ENCODE measurements at regions not wholly inside any gene's neighbourhood (a gene's known extent, or its start where the extent isn't known, plus 50 kb on each side); places are given as distances from the start of the nearest gene placed in this dataset.
"Not testable (repeated sequence)": the region's sequence is repeated elsewhere in the genome, so short reads cannot be mapped to it uniquely, and the experiment has no call there.

DNA sequence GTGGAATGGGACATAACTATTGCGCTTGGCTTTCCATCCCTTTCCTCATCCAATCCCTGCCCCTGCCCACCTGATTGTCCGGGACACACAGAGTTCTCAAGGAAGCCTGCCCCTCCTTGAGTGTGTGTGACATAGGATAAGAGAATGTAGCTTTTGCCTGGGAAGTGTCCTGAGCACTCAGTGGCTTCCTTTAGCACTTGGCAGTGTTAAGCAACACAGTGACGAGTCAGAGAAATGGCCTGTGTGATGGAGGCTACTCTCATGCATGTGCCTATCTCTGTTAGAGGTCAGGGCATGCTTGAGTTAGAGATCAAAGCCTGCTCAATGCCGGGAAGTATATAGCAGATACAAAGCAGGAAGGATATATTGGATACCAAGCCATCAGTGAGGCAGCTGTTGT lies 289.5 kb downstream of the SIPA1L2 start:
- no peaks in the 10 kb centered on the region for H3K4me1 ChIP-seq (ENCODE audit: insufficient read depth, insufficient read length)
- DNase-seq (ENCODE audit: low read depth, low spot score) = no peak
- no peaks in the 10 kb centered on the region for H3K27me3 ChIP-seq (ENCODE audit: insufficient read depth, insufficient read length)
- H3K9me3 ChIP-seq (ENCODE audit: insufficient read depth, low read length) = peaks cover 7% of the 10 kb centered on the region
- H3K36me3 ChIP-seq (ENCODE audit: insufficient read depth, insufficient read length, low read length) = no peaks in the 10 kb centered on the region
- TF ChIP-seq YY1 (IDR thresholded peaks at IDR 0.05; ENCODE audit: insufficient read depth, insufficient read length) (no peak), SUZ12 (IDR thresholded peaks at IDR 0.05; ENCODE audit: extremely low read depth, insufficient read depth, insufficient read length) (no peak), ZNF274 (IDR thresholded peaks at IDR 0.05; ENCODE audit: low read depth, low read length) (no peak)
- H3K4me3 ChIP-seq (ENCODE audit: insufficient read length, low read depth) = no peak overlapping the region
- no peak overlapping the region for H3K9ac ChIP-seq (ENCODE audit: insufficient read length, low read depth)

GRCh38 chr1:232339073-232339472 lies 290.9 kb downstream of the SIPA1L2 start:
- Histone ChIP-seq H3K9ac (ENCODE audit: insufficient read length, low read depth) (no peak overlapping the region), H3K4me1 (ENCODE audit: insufficient read depth, insufficient read length) (no peaks in the 10 kb centered on the region), H3K27me3 (ENCODE audit: insufficient read depth, insufficient read length) (no peaks in the 10 kb centered on the region), H3K9me3 (ENCODE audit: insufficient read depth, low read length) (no peaks in the 10 kb centered on the region), H3K4me3 (ENCODE audit: insufficient read length, low read depth) (no peak overlapping the region), H3K36me3 (ENCODE audit: insufficient read depth, insufficient read length, low read length) (no peaks in the 10 kb centered on the region)
- TF ChIP-seq YY1 (IDR thresholded peaks at IDR 0.05; ENCODE audit: insufficient read depth, insufficient read length) (no peak), ZNF274 (IDR thresholded peaks at IDR 0.05; ENCODE audit: low read depth, low read length) (no peak), SUZ12 (IDR thresholded peaks at IDR 0.05; ENCODE audit: extremely low read depth, insufficient read depth, insufficient read length) (no peak)
- DNase-seq (ENCODE audit: low read depth, low spot score) = no peak

DNA sequence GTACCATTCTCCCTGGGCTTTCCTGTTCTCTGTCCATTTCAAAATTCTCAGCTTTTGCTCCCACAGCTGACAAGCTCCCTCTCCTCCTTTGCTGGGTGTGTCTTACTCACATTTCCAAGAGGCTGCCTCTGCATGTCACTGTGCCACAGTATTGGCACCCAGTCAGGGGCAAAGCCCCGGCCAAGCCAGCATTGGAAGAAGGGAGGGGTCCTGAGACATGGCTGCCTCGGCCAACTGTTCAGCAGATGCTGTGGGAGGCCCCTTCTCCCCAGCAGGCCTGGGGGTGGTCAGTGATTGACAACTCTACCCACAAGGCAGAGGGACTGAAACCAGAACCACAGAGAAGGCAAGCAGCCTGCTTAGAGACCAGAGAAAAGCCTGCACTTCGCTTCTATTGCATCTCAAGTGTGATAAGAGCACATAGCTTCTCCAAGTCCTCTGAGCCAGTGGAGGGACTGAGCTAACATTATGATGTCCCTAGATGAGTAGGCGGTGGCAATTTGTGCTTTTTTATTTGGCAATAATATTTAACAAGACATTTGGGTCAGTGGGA lies 294.1 kb downstream of the SIPA1L2 start:
- H3K36me3 ChIP-seq (ENCODE audit: insufficient read depth, insufficient read length, low read length) = no peaks in the 10 kb centered on the region
- no peaks in the 10 kb centered on the region for H3K4me1 ChIP-seq (ENCODE audit: insufficient read depth, insufficient read length)
- no peak for TF ChIP-seq YY1 (IDR thresholded peaks at IDR 0.05; ENCODE audit: insufficient read depth, insufficient read length)
- no peak for TF ChIP-seq SUZ12 (IDR thresholded peaks at IDR 0.05; ENCODE audit: extremely low read depth, insufficient read depth, insufficient read length)
- H3K9ac ChIP-seq (ENCODE audit: insufficient read length, low read depth) = no peak overlapping the region
- H3K9me3 ChIP-seq (ENCODE audit: insufficient read depth, low read length) = peaks cover 11% of the 10 kb centered on the region; the same call in 1 of the 2 replicates
- no peak for DNase-seq (ENCODE audit: low read depth, low spot score)
- H3K4me3 ChIP-seq (ENCODE audit: insufficient read length, low read depth) = no peak overlapping the region
- no peaks in the 10 kb centered on the region for H3K27me3 ChIP-seq (ENCODE audit: insufficient read depth, insufficient read length)

GRCh38 chr1:232335261-232335660 lies 294.7 kb downstream of the SIPA1L2 start:
- no peaks in the 10 kb centered on the region for H3K36me3 ChIP-seq (ENCODE audit: insufficient read depth, insufficient read length, low read length)
- no peaks in the 10 kb centered on the region for H3K27me3 ChIP-seq (ENCODE audit: insufficient read depth, insufficient read length)
- no peak for DNase-seq (ENCODE audit: low read depth, low spot score)
- peaks cover 16% of the 10 kb centered on the region; the same call in 1 of the 2 replicates for H3K9me3 ChIP-seq (ENCODE audit: insufficient read depth, low read length)
- H3K4me1 ChIP-seq (ENCODE audit: insufficient read depth, insufficient read length) = no peaks in the 10 kb centered on the region
- no peak overlapping the region for H3K9ac ChIP-seq (ENCODE audit: insufficient read length, low read depth)
- H3K4me3 ChIP-seq (ENCODE audit: insufficient read length, low read depth) = no peak overlapping the region
- TF ChIP-seq SUZ12 (IDR thresholded peaks at IDR 0.05; ENCODE audit: extremely low read depth, insufficient read depth, insufficient read length) (no peak), ZNF274 (IDR thresholded peaks at IDR 0.05; ENCODE audit: low read depth, low read length) (no peak), YY1 (IDR thresholded peaks at IDR 0.05; ENCODE audit: insufficient read depth, insufficient read length) (no peak)

GRCh38 chr1:232334811-232335210 lies 295.1 kb downstream of the SIPA1L2 start:
- no peak overlapping the region for H3K4me3 ChIP-seq (ENCODE audit: insufficient read length, low read depth)
- no peaks in the 10 kb centered on the region for H3K27me3 ChIP-seq (ENCODE audit: insufficient read depth, insufficient read length)
- H3K9me3 ChIP-seq (ENCODE audit: insufficient read depth, low read length) = peaks cover 21% of the 10 kb centered on the region; the same call in 1 of the 2 replicates
- DNase-seq (ENCODE audit: low read depth, low spot score) = no peak
- H3K36me3 ChIP-seq (ENCODE audit: insufficient read depth, insufficient read length, low read length) = no peaks in the 10 kb centered on the region
- TF ChIP-seq ZNF274 (IDR thresholded peaks at IDR 0.05; ENCODE audit: low read depth, low read length) (no peak), SUZ12 (IDR thresholded peaks at IDR 0.05; ENCODE audit: extremely low read depth, insufficient read depth, insufficient read length) (no peak), YY1 (IDR thresholded peaks at IDR 0.05; ENCODE audit: insufficient read depth, insufficient read length) (no peak)
- no peaks in the 10 kb centered on the region for H3K4me1 ChIP-seq (ENCODE audit: insufficient read depth, insufficient read length)
- H3K9ac ChIP-seq (ENCODE audit: insufficient read length, low read depth) = no peak overlapping the region

- H3K9ac ChIP-seq (ENCODE audit: insufficient read length, low read depth) = no peak overlapping the region
- no peaks in the 10 kb centered on the region for H3K36me3 ChIP-seq (ENCODE audit: insufficient read depth, insufficient read length, low read length)
- H3K4me3 ChIP-seq (ENCODE audit: insufficient read length, low read depth) = no peak overlapping the region
- DNase-seq (ENCODE audit: low read depth, low spot score) = no peak
- no peak for TF ChIP-seq SUZ12 (IDR thresholded peaks at IDR 0.05; ENCODE audit: extremely low read depth, insufficient read depth, insufficient read length)
- no peak for TF ChIP-seq YY1 (IDR thresholded peaks at IDR 0.05; ENCODE audit: insufficient read depth, insufficient read length)
- no peak for TF ChIP-seq ZNF274 (IDR thresholded peaks at IDR 0.05; ENCODE audit: low read depth, low read length)
- peaks cover 21% of the 10 kb centered on the region; the same call in 1 of the 2 replicates for H3K9me3 ChIP-seq (ENCODE audit: insufficient read depth, low read length)
- no peaks in the 10 kb centered on the region for H3K27me3 ChIP-seq (ENCODE audit: insufficient read depth, insufficient read length)
- H3K4me1 ChIP-seq (ENCODE audit: insufficient read depth, insufficient read length) = no peaks in the 10 kb centered on the region
Observed at GRCh38 chr1:232334246-232334645, 295.7 kb downstream of the SIPA1L2 start.

DNA sequence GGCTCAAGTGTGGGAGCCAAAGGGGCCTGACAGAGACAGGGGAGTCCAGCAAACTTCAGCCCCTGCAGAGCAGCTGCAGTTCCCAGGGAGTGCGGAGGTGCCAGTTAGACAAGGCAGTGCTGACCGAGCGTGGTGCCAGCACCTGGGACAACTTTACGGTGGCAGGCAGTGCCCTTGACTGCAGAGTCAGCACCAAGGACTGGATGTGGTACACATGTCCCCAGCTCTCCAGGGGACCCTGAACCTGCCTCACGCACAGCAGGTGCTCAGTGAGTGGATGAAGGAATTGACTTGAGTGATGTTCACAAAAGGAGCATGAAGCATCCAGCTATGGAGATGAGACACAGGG lies 296.5 kb downstream of the SIPA1L2 start:
- Histone ChIP-seq H3K27me3 (ENCODE audit: insufficient read depth, insufficient read length) (no peaks in the 10 kb centered on the region), H3K4me1 (ENCODE audit: insufficient read depth, insufficient read length) (no peaks in the 10 kb centered on the region), H3K9me3 (ENCODE audit: insufficient read depth, low read length) (peaks cover 21% of the 10 kb centered on the region; the same call in 1 of the 2 replicates), H3K36me3 (ENCODE audit: insufficient read depth, insufficient read length, low read length) (no peaks in the 10 kb centered on the region), H3K9ac (ENCODE audit: insufficient read length, low read depth) (no peak overlapping the region), H3K4me3 (ENCODE audit: insufficient read length, low read depth) (no peak overlapping the region)
- no peak for DNase-seq (ENCODE audit: low read depth, low spot score)
- TF ChIP-seq SUZ12 (IDR thresholded peaks at IDR 0.05; ENCODE audit: extremely low read depth, insufficient read depth, insufficient read length) (no peak), YY1 (IDR thresholded peaks at IDR 0.05; ENCODE audit: insufficient read depth, insufficient read length) (no peak), ZNF274 (IDR thresholded peaks at IDR 0.05; ENCODE audit: low read depth, low read length) (no peak)

GRCh38 chr1:232332710-232333418 lies 297.1 kb downstream of the SIPA1L2 start:
- not testable (repeated sequence) for H3K36me3 ChIP-seq (ENCODE audit: insufficient read depth, insufficient read length, low read length); H3K9ac ChIP-seq (ENCODE audit: insufficient read length, low read depth); DNase-seq (ENCODE audit: low read depth, low spot score); H3K27me3 ChIP-seq (ENCODE audit: insufficient read depth, insufficient read length); H3K4me3 ChIP-seq (ENCODE audit: insufficient read length, low read depth); H3K4me1 ChIP-seq (ENCODE audit: insufficient read depth, insufficient read length)
- H3K9me3 ChIP-seq (ENCODE audit: insufficient read depth, low read length) = peaks cover 21% of the 10 kb centered on the region; the same call in 1 of the 2 replicates
